Gastroesophageal sphincter (tissue), 4 donors: ENCODE measurements at regions not wholly inside any gene's neighbourhood (a gene's known extent, or its start where the extent isn't known, plus 50 kb on each side); places are given as distances from the start of the nearest gene placed in this dataset.

Experiments used
- ATAC-seq: fragments of 150-250 bp; one replicate; pipeline ENCODE4 v1.9.1; 2016; ENCODE audit warnings: mild to moderate bottlenecking, moderate library complexity
- H3K27ac ChIP-seq, 4 donors: fragments of 200-600 bp; sonication (generic) in 3 of 4; 1 replicate in 3 of 4; 2 replicates in 1 of 4; pipeline ENCODE4 v1.5.1; 2016 to 2019
- H3K27me3 ChIP-seq: fragments of 200-600 bp; sonication (generic); one replicate; pipeline ENCODE4 v1.5.1; 2019
- H3K36me3 ChIP-seq, 2 donors: fragments of 200-600 bp; sonication (generic); one replicate each; pipeline ENCODE4 v1.5.1; 2019; ENCODE audit warnings: control low read depth in 1 of 2
- H3K4me1 ChIP-seq, 3 donors: fragments of 200-600 bp; sonication (generic); 1 replicate in 2 of 3; 2 replicates in 1 of 3; pipeline ENCODE4 v1.5.1; 2016 to 2019; ENCODE audit warnings: control low read depth in 2 of 3
- H3K4me3 ChIP-seq, 2 donors: fragments of 200-600 bp; sonication (generic); one replicate each; pipeline ENCODE4 v1.5.1; 2019; ENCODE audit warnings: mild to moderate bottlenecking in 1 of 2, moderate library complexity in 1 of 2
- H3K9me3 ChIP-seq, 3 donors: fragments of 200-600 bp; sonication (generic); one replicate each; pipeline ENCODE4 v1.5.1; 2017 to 2019; ENCODE audit warnings: control low read depth in 2 of 3
- CTCF ChIP-seq, 4 experiments: fragments of 200-600 bp in 2 of 4; fragments of 450-650 bp in 2 of 4; sonication (generic) in 1 of 4; IDR thresholded peaks; one replicate each; pipeline ENCODE4 v1.5.1; 2017 to 2019; ENCODE audit warnings: antibody characterized with exemption in 4 of 4, mild to moderate bottlenecking in 2 of 4, moderate library complexity in 2 of 4
- EP300 ChIP-seq: sonication (generic); formaldehyde crosslinking; IDR thresholded peaks from one replicate; pipeline ENCODE4 v1.6.1; 2017; ENCODE audit warnings: antibody characterized with exemption, mild to moderate bottlenecking
- POLR2A ChIP-seq, 2 donors: fragments of 450-650 bp; IDR thresholded peaks; one replicate each; pipeline ENCODE4 v1.6.1; 2017; ENCODE audit warnings: antibody characterized with exemption in 2 of 2, mild to moderate bottlenecking in 2 of 2, moderate library complexity in 1 of 2
- POLR2AphosphoS5 ChIP-seq: sonication (generic); formaldehyde crosslinking; IDR thresholded peaks from one replicate; pipeline ENCODE4 v1.6.1; 2017; ENCODE audit warnings: antibody characterized with exemption
- WGBS, 2 donors: methylation state at CpG; one replicate each; pipeline ENCODE4 v1.1.5; 2018; ENCODE audit warnings: low coverage in 1 of 2; 5-methylcytosine and 5-hydroxymethylcytosine counted together

DNA sequence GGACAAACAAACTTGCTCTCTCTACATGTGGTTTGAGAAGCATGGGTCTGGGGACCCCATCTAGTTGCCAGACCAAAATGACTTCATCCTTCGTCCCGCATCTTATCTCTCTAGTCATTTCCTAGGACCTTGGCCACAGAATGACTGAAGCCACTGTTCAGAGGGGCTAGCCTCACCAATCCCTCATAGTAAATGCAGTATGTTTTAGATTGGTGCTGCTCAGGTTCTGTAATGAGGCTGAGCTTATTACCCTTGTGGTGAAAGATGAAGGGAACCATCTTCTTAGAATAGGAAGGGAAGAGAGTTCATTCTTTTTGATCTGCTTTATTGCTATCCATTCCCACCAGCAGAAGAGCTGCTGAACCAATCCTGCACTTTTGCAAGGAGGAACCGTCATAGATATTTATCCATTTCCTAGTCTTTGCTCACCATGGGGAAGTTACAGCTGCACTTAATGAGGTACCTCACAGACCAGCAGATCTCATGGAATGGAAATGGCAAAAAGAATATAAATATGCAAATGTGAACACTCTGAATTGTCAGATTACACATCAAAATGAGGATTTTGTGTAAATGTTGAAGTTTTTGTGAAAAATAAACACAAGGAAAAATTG is 436.7 kb downstream of the LPIN1 start:
- 82 to 94% methylated on average over 2 to 3 of the region's 3 CpGs for WGBS, 2 donors
- H3K4me3 ChIP-seq = no peak overlapping the region
- no peaks in the 10 kb centered on the region for H3K9me3 ChIP-seq
- no peaks in the 10 kb centered on the region for H3K27me3 ChIP-seq
- no peaks in the 10 kb centered on the region for H3K36me3 ChIP-seq
- no peak overlapping the region for H3K27ac ChIP-seq
- ATAC-seq = no peak
- peaks cover 0 to 4% (median under 1%) of the 10 kb centered on the region in 3 donors for H3K4me1 ChIP-seq
- TF ChIP-seq POLR2A (IDR thresholded peaks at IDR 0.05) (no peak), POLR2AphosphoS5 (no peak), CTCF (IDR thresholded peaks at IDR 0.05) (no peak)

DNA sequence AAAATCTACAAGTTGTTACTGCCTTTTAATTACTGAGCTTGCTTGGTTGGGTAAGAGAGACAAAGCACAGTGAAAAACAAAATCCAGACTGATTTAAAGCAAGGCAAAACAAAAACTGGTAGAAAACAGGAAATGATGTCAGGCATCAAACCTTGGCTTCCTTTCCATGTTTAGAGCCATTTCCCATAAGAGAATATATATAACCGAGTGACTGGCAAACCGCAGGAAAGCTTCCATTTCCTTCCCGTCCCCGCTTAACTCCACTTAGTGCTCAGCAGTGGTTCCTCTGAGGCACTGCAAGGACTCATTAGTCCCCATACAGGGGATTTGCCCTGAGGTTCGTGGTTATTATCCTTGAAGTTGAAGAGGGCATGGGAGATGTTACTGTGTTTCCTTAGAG is 446.3 kb downstream of the LPIN1 start:
- H3K4me1 ChIP-seq = no peaks in the 10 kb centered on the region
- H3K27me3 ChIP-seq = no peaks in the 10 kb centered on the region
- no peaks in the 10 kb centered on the region for H3K36me3 ChIP-seq
- H3K4me3 ChIP-seq = no peak overlapping the region
- 57 to 75% methylated on average over 4 to 5 of the region's 5 CpGs for WGBS, 2 donors
- no peak for TF ChIP-seq CTCF (IDR thresholded peaks at IDR 0.05)
- peak; percentile 44 for TF ChIP-seq POLR2AphosphoS5
- ATAC-seq = no peak
- peaks cover 0 to 5% (median 0%) of the 10 kb centered on the region in 3 donors for H3K9me3 ChIP-seq
- H3K27ac ChIP-seq = peak overlapping the region in 1 of 4 donors; percentile 27

DNA sequence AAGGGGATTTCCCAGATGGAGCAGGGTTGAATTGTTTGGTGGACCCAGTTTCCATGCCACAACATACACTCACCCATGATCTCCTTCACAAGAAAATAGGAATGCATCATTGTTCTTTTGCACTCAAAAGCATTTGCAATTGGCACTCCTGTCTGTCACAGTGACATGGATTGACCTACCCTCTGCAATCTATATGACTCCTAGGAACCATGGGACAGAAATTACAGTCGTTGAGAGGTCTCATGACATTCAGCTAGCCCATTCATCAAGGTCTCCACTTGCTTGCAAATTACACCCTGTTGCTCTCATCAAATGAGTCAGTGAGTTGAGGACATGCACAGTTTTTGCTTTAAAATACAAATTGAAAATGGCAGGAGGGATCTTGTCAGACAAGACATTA is 448.5 kb downstream of the LPIN1 start:
- Histone ChIP-seq H3K4me1 (peaks cover 0 to 7% (median 0%) of the 10 kb centered on the region in 3 donors), H3K27ac (no peak overlapping the region), H3K9me3 (peaks cover 0 to 5% (median 0%) of the 10 kb centered on the region in 3 donors), H3K36me3 (no peaks in the 10 kb centered on the region), H3K4me3 (no peak overlapping the region), H3K27me3 (no peaks in the 10 kb centered on the region)
- no peak for ATAC-seq
- TF ChIP-seq POLR2A (IDR thresholded peaks at IDR 0.05) (no peak), CTCF (IDR thresholded peaks at IDR 0.05) (no peak), EP300 (no peak), POLR2AphosphoS5 (no peak)
- 63% methylated on average over 1 of the region's 1 CpG; no CpG with 5 or more reads in 1 of the 2 donors for WGBS, 2 donors

GRCh38 chr2:12196495-12196894 is 450.1 kb downstream of the LPIN1 start:
- peaks cover 0 to 11% (median 0%) of the 10 kb centered on the region in 3 donors for H3K4me1 ChIP-seq
- no peak overlapping the region for H3K4me3 ChIP-seq
- H3K27me3 ChIP-seq = no peaks in the 10 kb centered on the region
- no peak for ATAC-seq
- peaks cover 0 to 5% (median 0%) of the 10 kb centered on the region in 3 donors for H3K9me3 ChIP-seq
- no peak overlapping the region for H3K27ac ChIP-seq
- WGBS, 2 donors = 88 to 100% methylated on average over 1 of the region's 1 CpG
- H3K36me3 ChIP-seq = no peaks in the 10 kb centered on the region
- TF ChIP-seq POLR2A (IDR thresholded peaks at IDR 0.05) (no peak), CTCF (IDR thresholded peaks at IDR 0.05) (no peak), EP300 (no peak), POLR2AphosphoS5 (no peak)

- no peak for ATAC-seq
- WGBS, 2 donors = 100% methylated on average over 1 of the region's 1 CpG; no CpG with 5 or more reads in 1 of the 2 donors
- TF ChIP-seq POLR2A (IDR thresholded peaks at IDR 0.05) (no peak), POLR2AphosphoS5 (no peak)
- H3K27ac ChIP-seq = no peak overlapping the region
- H3K9me3 ChIP-seq = peaks cover 0 to 5% (median 0%) of the 10 kb centered on the region in 3 donors
- no peaks in the 10 kb centered on the region for H3K27me3 ChIP-seq
- H3K4me3 ChIP-seq = no peak overlapping the region
- peaks cover 0 to 11% (median 0%) of the 10 kb centered on the region in 3 donors for H3K4me1 ChIP-seq
- no peaks in the 10 kb centered on the region for H3K36me3 ChIP-seq
Measured at GRCh38 chr2:12197133-12197532, 450.7 kb downstream of the LPIN1 start.
